Fibroblast of peridontal ligament (primary cell): ENCODE measurements at regions not wholly inside any gene's neighbourhood (a gene's known extent, or its start where the extent isn't known, plus 50 kb on each side); places are given as distances from the start of the nearest gene placed in this dataset.
A peak's percentile ranks its signal among the peaks of the same experiment; 100 is the strongest.

Experiments used
- DNase-seq: peaks from one replicate; pipeline ENCODE4 v3.0.0-alpha.2; 2010; ENCODE audit errors: extremely low read depth

- peak; percentile 1 for DNase-seq
These were observed 163.0 kb upstream of the CCDC179 start for GRCh38 chr11:23023319-23023718.

DNA sequence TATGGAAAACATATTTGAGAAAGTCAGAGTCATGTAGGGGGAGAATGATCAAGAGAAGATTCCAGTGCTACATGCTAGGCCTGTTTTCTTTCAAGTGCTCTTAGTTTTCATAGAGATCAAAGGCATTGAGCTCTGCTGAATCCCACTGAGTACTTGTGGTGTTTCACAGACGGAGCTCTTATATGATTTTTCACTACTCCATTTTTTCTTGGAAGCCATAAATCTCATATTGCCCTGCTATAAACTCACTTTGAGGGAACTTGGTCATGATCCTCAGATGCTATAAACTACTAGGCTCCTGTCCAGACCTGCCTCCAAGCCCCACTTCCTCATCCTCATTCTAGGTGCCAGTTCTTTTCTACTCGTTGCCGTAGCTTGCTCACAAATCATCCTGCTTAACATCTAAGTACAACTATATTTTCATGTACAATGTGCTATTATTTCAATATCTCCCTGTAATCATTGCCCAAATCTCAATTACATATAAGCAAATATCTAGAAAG is 180.8 kb upstream of the CCDC179 start:
- DNase-seq, result no peak

DNA sequence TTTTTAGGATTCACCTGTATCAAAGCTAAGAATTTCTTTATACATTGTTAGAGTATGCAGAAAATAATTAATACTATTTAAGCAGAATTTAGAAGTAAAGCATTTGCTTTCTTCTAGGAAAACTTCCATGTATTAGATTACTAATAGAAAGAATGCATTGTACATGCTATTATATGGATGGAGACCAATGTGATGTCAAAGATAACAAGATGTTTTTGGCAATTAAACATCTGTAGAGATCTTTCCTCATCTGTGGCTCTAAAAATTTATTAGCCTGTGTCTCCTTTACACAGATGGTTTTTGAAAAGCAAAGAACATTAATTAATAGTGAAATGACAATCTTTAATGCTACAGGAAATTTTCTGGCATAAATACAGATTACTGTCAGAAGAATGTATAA is 198.4 kb upstream of the CCDC179 start:
- DNase-seq, result no peak

- no peak for DNase-seq
These were observed 203.0 kb upstream of the CCDC179 start for GRCh38 chr11:23063276-23063675.

GRCh38 chr11:23078289-23078971 is 218.2 kb upstream of the CCDC179 start:
- DNase-seq, result peak; percentile 61

GRCh38 chr11:23079382-23079813 is 219.1 kb upstream of the CCDC179 start:
- DNase-seq, result peak; percentile 49

- no peak for DNase-seq
These were observed 227.1 kb upstream of the CCDC179 start for GRCh38 chr11:23087407-23087806.

- no peak for DNase-seq
These were observed 230.4 kb upstream of the CCDC179 start for GRCh38 chr11:23090659-23091058.

GRCh38 chr11:23095650-23096189 is 235.4 kb upstream of the CCDC179 start:
- DNase-seq, result no peak

DNA sequence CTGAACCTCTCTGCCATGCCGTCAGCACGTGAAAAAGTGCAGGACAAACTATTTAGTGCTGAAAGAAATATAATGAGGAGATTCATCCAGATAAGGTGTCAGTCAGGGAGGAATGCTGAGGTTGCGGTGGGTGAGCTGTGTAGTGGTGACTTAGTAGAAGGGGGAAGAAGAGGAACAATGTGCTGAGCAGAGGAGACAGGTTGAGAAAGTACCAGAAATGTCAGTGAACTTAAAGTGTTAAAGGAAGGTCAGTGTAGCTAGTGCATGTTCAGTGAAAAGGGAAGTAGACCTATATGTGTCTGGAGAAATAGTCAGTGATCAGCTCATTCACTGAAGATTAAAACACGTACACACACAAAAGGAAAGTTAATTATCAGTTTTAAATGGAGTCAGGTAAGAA is 237.6 kb upstream of the CCDC179 start:
- no peak for DNase-seq

GRCh38 chr11:23099256-23099655 is 239.0 kb upstream of the CCDC179 start:
- DNase-seq, result no peak

GRCh38 chr11:23100726-23101125 is 240.5 kb upstream of the CCDC179 start:
- no peak for DNase-seq

DNA sequence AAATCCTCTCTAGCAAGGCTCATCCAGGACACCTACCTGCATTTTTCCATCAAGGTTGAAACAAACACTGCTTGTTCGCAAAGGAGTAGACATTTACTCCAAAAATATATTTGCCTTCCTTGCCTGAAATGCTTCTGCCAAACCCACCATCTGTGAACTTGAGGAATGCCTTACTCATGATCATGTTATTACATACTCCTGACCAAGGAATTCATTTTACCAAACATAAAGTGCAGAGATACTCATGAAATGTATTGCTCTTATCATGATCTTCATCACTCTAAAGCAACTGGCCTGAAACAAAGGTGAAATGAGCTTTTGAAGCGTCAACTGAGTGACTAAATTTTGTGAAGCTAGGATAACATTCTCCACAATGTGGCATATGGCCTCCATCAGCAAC is 243.1 kb upstream of the CCDC179 start:
- DNase-seq, result peak; percentile 14

DNA sequence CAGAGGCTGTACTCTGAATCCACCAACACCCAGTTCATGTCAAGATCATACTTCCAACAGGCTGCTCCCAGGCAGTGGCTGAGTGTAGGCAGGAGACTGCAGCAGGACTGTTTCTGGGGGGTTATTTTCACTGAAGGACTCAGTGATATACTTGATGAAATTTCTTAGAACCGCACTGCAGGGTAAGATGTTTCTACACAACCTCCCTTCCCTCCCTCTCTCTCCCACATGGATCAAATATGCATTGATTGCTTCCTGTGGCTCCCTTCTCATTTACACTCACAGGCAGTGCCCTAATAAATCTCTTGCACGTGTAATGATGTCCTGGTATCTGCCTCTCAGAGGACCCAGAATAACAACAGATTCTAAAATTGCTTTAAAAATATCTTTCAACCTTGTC is 251.3 kb upstream of the CCDC179 start:
- no peak for DNase-seq

- DNase-seq, result no peak
These were observed 252.1 kb upstream of the CCDC179 start for GRCh38 chr11:23112390-23112789.

GRCh38 chr11:23112987-23113886 is 253.0 kb upstream of the CCDC179 start:
- DNase-seq, result peak; percentile 62

DNA sequence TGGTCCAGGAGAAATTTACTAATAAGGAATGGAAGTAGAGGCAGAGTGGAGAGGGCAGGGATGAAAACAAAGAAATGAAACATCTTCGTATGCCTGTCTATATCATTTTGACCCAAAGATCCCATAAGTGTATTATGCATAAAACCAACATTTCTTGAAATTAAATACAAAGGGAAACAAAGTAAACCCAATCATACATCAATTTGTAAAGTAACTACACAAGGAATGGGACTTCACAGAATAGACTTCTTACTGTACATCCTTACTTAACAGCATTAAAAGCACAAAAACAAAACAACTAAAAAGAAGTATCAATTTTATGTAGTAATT is 253.6 kb upstream of the CCDC179 start:
- DNase-seq, result no peak

GRCh38 chr11:23123753-23124152 is 263.5 kb upstream of the CCDC179 start:
- DNase-seq, result no peak

GRCh38 chr11:23124249-23124648 is 264.0 kb upstream of the CCDC179 start:
- no peak for DNase-seq

GRCh38 chr11:23124996-23125395 is 264.7 kb upstream of the CCDC179 start:
- no peak for DNase-seq

DNA sequence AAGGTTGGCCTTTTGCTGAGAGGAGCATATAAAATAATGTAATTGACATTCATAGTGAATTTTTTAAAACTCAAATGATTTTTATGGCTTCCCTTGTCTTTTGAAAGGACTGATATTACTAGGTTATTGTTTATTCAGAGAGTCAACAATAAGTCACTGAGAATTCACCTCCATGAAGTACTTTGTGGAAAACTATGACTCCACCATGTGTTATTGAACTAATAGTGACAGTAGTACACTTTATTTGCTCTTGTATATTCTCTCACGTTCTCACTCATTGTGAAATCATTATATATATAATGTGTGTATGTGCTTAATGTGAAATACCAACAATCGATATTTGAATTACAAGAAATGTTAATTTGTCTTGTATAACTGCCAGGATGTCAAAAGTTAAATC is 267.4 kb upstream of the CCDC179 start:
- no peak for DNase-seq

DNA sequence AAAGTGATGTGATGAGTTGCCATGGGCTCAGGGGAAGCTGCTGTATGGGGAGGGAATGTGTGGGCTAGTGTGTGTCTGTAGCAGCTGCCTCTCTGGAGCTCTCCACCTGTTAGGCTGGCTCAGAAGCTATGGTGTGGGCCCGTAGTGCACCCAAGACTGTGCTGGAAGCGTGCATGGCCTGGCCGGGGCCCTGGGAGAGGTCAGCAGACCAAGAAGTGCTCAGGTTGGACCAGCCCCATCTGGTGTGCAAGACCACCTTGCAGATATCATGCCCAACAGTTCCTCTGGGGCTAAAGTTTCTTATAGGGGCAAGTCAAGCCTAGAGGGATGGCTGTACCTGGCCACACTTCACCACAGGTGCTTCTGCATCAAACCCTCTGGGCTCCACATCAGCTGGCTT is 274.4 kb upstream of the CCDC179 start:
- no peak for DNase-seq

- no peak for DNase-seq
These were observed 278.5 kb upstream of the CCDC179 start for GRCh38 chr11:23138761-23139160.
